ENCODE measurements at regions not wholly inside any gene's neighbourhood (a gene's known extent, or its start where the extent isn't known, plus 50 kb on each side); places are given as distances from the start of the nearest gene placed in this dataset.

GRCh38 chr5:54851449-54851848 is 133.9 kb downstream of the ESM1 start:
- Mint-ChIP-seq H3K9me3 (ENCODE audit: low read depth, unreplicated experiment) (no peaks in the 10 kb centered on the region), H3K36me3 (ENCODE audit: insufficient read depth, unreplicated experiment) (no peaks in the 10 kb centered on the region), H3K4me3 (ENCODE audit: low read depth, unreplicated experiment) (no peak overlapping the region), H3K4me1 (ENCODE audit: low read depth, unreplicated experiment) (no peaks in the 10 kb centered on the region), H3K27ac (ENCODE audit: unreplicated experiment) (no peak overlapping the region), H3K27me3 (ENCODE audit: unreplicated experiment) (no peaks in the 10 kb centered on the region)
- no peak for DNase-seq
- CTCF ChIA-PET: no interaction called here
- TF ChIP-seq CTCF (IDR thresholded peaks at IDR 0.05; ENCODE audit: unreplicated experiment): no peak
- intact Hi-C loops (cut with micrococcal nuclease; ENCODE audit: unreplicated experiment): loop anchor here (5.0 kb wide), 1 partner anchor 46 kb away; no protein-coding TSS in a partner anchor
- BruUV-seq (replicated peaks): no TSS peak

- H3K4me3 Mint-ChIP-seq (ENCODE audit: low read depth, unreplicated experiment): no peak overlapping the region
- H3K27me3 Mint-ChIP-seq (ENCODE audit: unreplicated experiment): no peaks in the 10 kb centered on the region
- no peaks in the 10 kb centered on the region for H3K4me1 Mint-ChIP-seq (ENCODE audit: low read depth, unreplicated experiment)
- DNase-seq: no peak
- intact Hi-C loops (cut with micrococcal nuclease; ENCODE audit: unreplicated experiment): no loop called here
- H3K27ac Mint-ChIP-seq (ENCODE audit: unreplicated experiment): no peak overlapping the region
- TF ChIP-seq CTCF (IDR thresholded peaks at IDR 0.05; ENCODE audit: unreplicated experiment): no peak
- CTCF ChIA-PET: no interaction called here
- H3K36me3 Mint-ChIP-seq (ENCODE audit: insufficient read depth, unreplicated experiment): no peaks in the 10 kb centered on the region
- H3K9me3 Mint-ChIP-seq (ENCODE audit: low read depth, unreplicated experiment): no peaks in the 10 kb centered on the region
- BruUV-seq (replicated peaks): no TSS peak
These were observed 136.8 kb downstream of the ESM1 start for GRCh38 chr5:54848581-54848980.

GRCh38 chr5:54845567-54845941 is 139.8 kb downstream of the ESM1 start:
- intact Hi-C loops (cut with micrococcal nuclease; ENCODE audit: unreplicated experiment): loop anchor here (1.0 kb wide), 1 partner anchor 328 kb away; the partner anchor contains the start of gene SNX18
- no TSS peak for BruUV-seq (replicated peaks)
- no peak overlapping the region for H3K27ac Mint-ChIP-seq (ENCODE audit: unreplicated experiment)
- H3K4me3 Mint-ChIP-seq (ENCODE audit: low read depth, unreplicated experiment): no peak overlapping the region
- TF ChIP-seq CTCF (IDR thresholded peaks at IDR 0.05; ENCODE audit: unreplicated experiment): no peak
- no peaks in the 10 kb centered on the region for H3K9me3 Mint-ChIP-seq (ENCODE audit: low read depth, unreplicated experiment)
- H3K27me3 Mint-ChIP-seq (ENCODE audit: unreplicated experiment): no peaks in the 10 kb centered on the region
- no peaks in the 10 kb centered on the region for H3K36me3 Mint-ChIP-seq (ENCODE audit: insufficient read depth, unreplicated experiment)
- CTCF ChIA-PET: interaction anchor here (0.7 to 1.9 kb wide), 5 partner anchors 22 to 329 kb away, joined by 3 to 23 read pairs (median 8); partner anchors contain the start of gene SNX18
- DNase-seq: no peak
- no peaks in the 10 kb centered on the region for H3K4me1 Mint-ChIP-seq (ENCODE audit: low read depth, unreplicated experiment)

GRCh38 chr5:54844905-54845566 is 140.4 kb downstream of the ESM1 start:
- no peaks in the 10 kb centered on the region for H3K4me1 Mint-ChIP-seq (ENCODE audit: low read depth, unreplicated experiment)
- TF ChIP-seq CTCF (IDR thresholded peaks at IDR 0.05; ENCODE audit: unreplicated experiment): peak; percentile 35
- no peak for DNase-seq
- no TSS peak for BruUV-seq (replicated peaks)
- H3K4me3 Mint-ChIP-seq (ENCODE audit: low read depth, unreplicated experiment): no peak overlapping the region
- H3K36me3 Mint-ChIP-seq (ENCODE audit: insufficient read depth, unreplicated experiment): no peaks in the 10 kb centered on the region
- intact Hi-C loops (cut with micrococcal nuclease; ENCODE audit: unreplicated experiment): loop anchor here (1.0 kb wide), 1 partner anchor 328 kb away; the partner anchor contains the start of gene SNX18
- CTCF ChIA-PET: interaction anchor here (0.6 to 1.9 kb wide), 7 partner anchors 22 to 328 kb away, joined by 3 to 23 read pairs (median 5); partner anchors contain the start of gene SNX18
- no peak overlapping the region for H3K27ac Mint-ChIP-seq (ENCODE audit: unreplicated experiment)
- H3K27me3 Mint-ChIP-seq (ENCODE audit: unreplicated experiment): no peaks in the 10 kb centered on the region
- no peaks in the 10 kb centered on the region for H3K9me3 Mint-ChIP-seq (ENCODE audit: low read depth, unreplicated experiment)
